Spleen (tissue), 11 donors: ENCODE measurements at regions not wholly inside any gene's neighbourhood (a gene's known extent, or its start where the extent isn't known, plus 50 kb on each side); places are given as distances from the start of the nearest gene placed in this dataset.
A peak's percentile ranks its signal among the peaks of the same experiment; 100 is the strongest.

Source experiments
- DNase-seq: peaks from one replicate; pipeline ENCODE4 v3.0.0-alpha.2; 2020
- H3K27ac ChIP-seq, 8 donors: fragments of 200-600 bp; sonication (generic) in 7 of 8; 1 replicate in 4 of 8; 2 replicates in 4 of 8; pipeline versions ENCODE4 v1.5.0 to v1.8.0; 2016 to 2021; ENCODE audit warnings: inconsistent platforms in 4 of 8, mild to moderate bottlenecking in 4 of 8, moderate library complexity in 1 of 8
- H3K27me3 ChIP-seq, 7 donors: fragments of 200-600 bp; sonication (generic) in 6 of 7; replicated peaks in 1 of 7; 1 replicate in 4 of 7; 2 replicates in 3 of 7; pipeline versions ENCODE4 v1.5.0 to v1.8.0; 2016 to 2021; ENCODE audit warnings: inconsistent platforms in 3 of 7, mild to moderate bottlenecking in 1 of 7
- H3K36me3 ChIP-seq, 6 donors: fragments of 200-600 bp; sonication (generic) in 5 of 6; 1 replicate in 4 of 6; 2 replicates in 2 of 6; pipeline versions ENCODE4 v1.5.0 to v1.8.0; 2016 to 2021; ENCODE audit warnings: inconsistent platforms in 2 of 6
- H3K4me1 ChIP-seq, 6 donors: fragments of 200-600 bp; sonication (generic) in 5 of 6; 1 replicate in 3 of 6; 2 replicates in 3 of 6; pipeline versions ENCODE4 v1.5.0 to v1.8.0; 2016 to 2021; ENCODE audit warnings: inconsistent platforms in 3 of 6
- H3K4me3 ChIP-seq, 8 donors: fragments of 200-600 bp; sonication (generic) in 7 of 8; 1 replicate in 4 of 8; 2 replicates in 4 of 8; pipeline versions ENCODE4 v1.5.0 to v1.8.0; 2016 to 2021; ENCODE audit warnings: inconsistent platforms in 4 of 8, mild to moderate bottlenecking in 4 of 8, moderate library complexity in 2 of 8
- H3K9me3 ChIP-seq, 8 donors: fragments of 200-600 bp; sonication (generic) in 7 of 8; 1 replicate in 4 of 8; 2 replicates in 4 of 8; pipeline versions ENCODE4 v1.5.0 to v1.8.0; 2016 to 2021; ENCODE audit warnings: inconsistent platforms in 4 of 8
- POLR2A ChIP-seq, 3 donors: fragments of 450-650 bp; IDR thresholded peaks; one replicate each; pipeline ENCODE4 v1.5.1; 2017; ENCODE audit warnings: antibody characterized with exemption in 3 of 3, mild to moderate bottlenecking in 1 of 3
- POLR2AphosphoS5 ChIP-seq, 3 donors: sonication (generic); formaldehyde crosslinking; IDR thresholded peaks; one replicate each; pipeline ENCODE4 v1.5.1; 2017; ENCODE audit warnings: antibody characterized with exemption in 3 of 3
- WGBS, 5 donors: extraction: QIAGEN DNeasy Blood & Tissue Kit in 3 of 5; methylation state at CpG; one replicate each; pipeline versions ENCODE4 v1.1.5 to v1.1.7; 2013 to 2018; 5-methylcytosine and 5-hydroxymethylcytosine counted together
- intact Hi-C: fragments of 100-400 bp; cut with DNase I; formaldehyde crosslinking; loops from one replicate; pipeline ENCODE4 v1.15.0; 2023; ENCODE audit warnings: low total_unique reads
- TF ChIP-seq, protein P1 (sequence below), 11 experiments: fragments of 200-600 bp in 7 of 11; fragments of 450-650 bp in 4 of 11; sonication (generic) in 4 of 11; IDR thresholded peaks in 8 of 11; conservative IDR thresholded peaks in 3 of 11; 1 replicate in 7 of 11; 2 replicates in 4 of 11; pipeline versions ENCODE4 v1.4.0 to v1.8.0; 2016 to 2021; ENCODE audit warnings: antibody characterized with exemption in 11 of 11, inconsistent platforms in 4 of 11, mild to moderate bottlenecking in 1 of 11
- donor health status: healthy with polysubstance abuse.
- donor health status: DM: no; HTN: no; CAD: no; lungs with moderate emphysema.
- donor health status: DM: no; HTN: no; CAD: no.
- donor health status: Bipolar disorder and iron deficiency.
- donor health status: healthy.
- donor health status: DM: no; HTN: no; CAD: no.
- donor health status: DM: yes; HTN: yes; CAD: no.

DNA sequence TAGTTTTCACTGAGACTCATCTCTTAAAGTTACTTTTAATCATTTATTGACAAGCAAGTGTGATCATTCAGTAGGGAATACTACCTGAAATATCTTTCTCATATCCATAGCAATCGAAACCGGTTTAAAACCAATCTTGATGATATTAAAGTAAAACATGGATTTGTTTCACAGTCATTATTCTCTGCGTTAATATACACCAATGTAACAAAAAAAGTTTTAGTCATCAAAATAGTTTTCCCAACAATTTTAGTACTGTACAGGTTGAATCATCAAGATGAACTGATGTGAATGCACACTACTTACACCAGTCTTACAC is 137.0 kb upstream of the KRAS start:
- no peaks in the 10 kb centered on the region for H3K36me3 ChIP-seq
- peaks cover 0 to 23% (median 19%) of the 10 kb centered on the region in 6 donors for H3K4me1 ChIP-seq
- no peak overlapping the region for H3K4me3 ChIP-seq
- no peak for DNase-seq
- intact Hi-C loops, result no loop called here
- TF ChIP-seq, protein P1, sequence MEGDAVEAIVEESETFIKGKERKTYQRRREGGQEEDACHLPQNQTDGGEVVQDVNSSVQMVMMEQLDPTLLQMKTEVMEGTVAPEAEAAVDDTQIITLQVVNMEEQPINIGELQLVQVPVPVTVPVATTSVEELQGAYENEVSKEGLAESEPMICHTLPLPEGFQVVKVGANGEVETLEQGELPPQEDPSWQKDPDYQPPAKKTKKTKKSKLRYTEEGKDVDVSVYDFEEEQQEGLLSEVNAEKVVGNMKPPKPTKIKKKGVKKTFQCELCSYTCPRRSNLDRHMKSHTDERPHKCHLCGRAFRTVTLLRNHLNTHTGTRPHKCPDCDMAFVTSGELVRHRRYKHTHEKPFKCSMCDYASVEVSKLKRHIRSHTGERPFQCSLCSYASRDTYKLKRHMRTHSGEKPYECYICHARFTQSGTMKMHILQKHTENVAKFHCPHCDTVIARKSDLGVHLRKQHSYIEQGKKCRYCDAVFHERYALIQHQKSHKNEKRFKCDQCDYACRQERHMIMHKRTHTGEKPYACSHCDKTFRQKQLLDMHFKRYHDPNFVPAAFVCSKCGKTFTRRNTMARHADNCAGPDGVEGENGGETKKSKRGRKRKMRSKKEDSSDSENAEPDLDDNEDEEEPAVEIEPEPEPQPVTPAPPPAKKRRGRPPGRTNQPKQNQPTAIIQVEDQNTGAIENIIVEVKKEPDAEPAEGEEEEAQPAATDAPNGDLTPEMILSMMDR (IDR thresholded peaks at IDR 0.05 in 8 of 11, conservative IDR thresholded peaks at IDR 0.05 in 3 of 11), result peak in 4 of 11 experiments; percentile 2 to 50 (median 45)
- no peak for TF ChIP-seq POLR2AphosphoS5 (IDR thresholded peaks at IDR 0.05)
- TF ChIP-seq POLR2A (IDR thresholded peaks at IDR 0.05), result no peak
- no peaks in the 10 kb centered on the region for H3K27me3 ChIP-seq
- 80 to 94% (median 87%) methylated on average over 3 of the region's 3 CpGs for WGBS, 5 donors
- H3K27ac ChIP-seq, result no peak overlapping the region
- H3K9me3 ChIP-seq, result no peaks in the 10 kb centered on the region

DNA sequence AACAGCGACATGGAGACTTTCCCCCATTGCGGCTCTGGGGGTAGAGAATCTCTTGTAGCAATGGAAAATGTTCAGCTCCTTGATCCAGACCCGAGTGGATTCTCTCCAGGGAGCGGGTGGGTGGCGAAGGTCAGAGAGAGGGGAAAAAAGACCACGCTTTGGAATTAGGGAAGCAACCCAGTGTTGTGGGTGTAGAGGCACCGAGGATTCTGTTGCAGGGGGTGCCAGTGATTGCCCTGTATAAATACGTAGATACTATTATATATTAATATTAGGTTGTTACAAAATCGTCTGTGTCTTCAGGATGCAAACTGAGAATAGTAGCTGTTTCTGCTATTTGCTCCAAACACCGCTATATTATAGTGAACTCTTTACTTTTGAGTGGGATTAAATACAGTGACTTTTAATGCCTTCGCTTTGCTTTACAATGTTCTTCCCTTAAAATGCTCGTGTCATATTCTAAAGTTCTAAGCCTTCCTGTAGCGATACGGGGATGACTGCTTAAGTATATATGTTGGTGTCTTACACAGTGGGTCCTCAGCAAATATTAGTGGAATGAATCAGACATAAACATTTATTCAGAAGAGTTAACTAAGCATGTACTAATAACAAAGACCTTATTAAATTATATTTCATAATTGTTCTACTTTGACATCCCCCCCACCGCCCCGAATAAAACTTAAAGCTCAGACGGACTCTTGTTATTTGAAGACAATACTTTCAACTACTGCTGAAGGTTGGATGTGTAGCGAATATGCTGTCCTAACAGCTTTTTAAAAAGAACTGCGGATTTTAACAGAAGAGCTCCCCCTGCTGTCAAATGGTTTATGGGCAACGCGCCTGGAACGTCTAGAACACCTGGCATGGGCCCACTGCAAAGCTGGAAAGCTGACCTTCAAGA is 136.4 kb upstream of the KRAS start:
- TF ChIP-seq, protein P1 (IDR thresholded peaks at IDR 0.05 in 8 of 11, conservative IDR thresholded peaks at IDR 0.05 in 3 of 11), result peak; percentile 66 to 93 (median 88)
- TF ChIP-seq POLR2AphosphoS5 (IDR thresholded peaks at IDR 0.05) (peak in 1 of 3 donors; percentile 57), POLR2A (IDR thresholded peaks at IDR 0.05) (peak in 1 of 3 donors; percentile 34)
- no peaks in the 10 kb centered on the region for H3K36me3 ChIP-seq
- 3 to 4% (median 3%) methylated on average over 22 of the region's 22 CpGs for WGBS, 5 donors
- peak overlapping the region; percentile 99 to 100 (median 100) for H3K27ac ChIP-seq
- intact Hi-C loops, result no loop called here
- H3K27me3 ChIP-seq, result no peaks in the 10 kb centered on the region
- H3K4me1 ChIP-seq, result peaks cover 0 to 25% (median 21%) of the 10 kb centered on the region in 6 donors
- peak; percentile 84 for DNase-seq
- peak overlapping the region; percentile 27 to 78 (median 54) for H3K4me3 ChIP-seq
- no peaks in the 10 kb centered on the region for H3K9me3 ChIP-seq

DNA sequence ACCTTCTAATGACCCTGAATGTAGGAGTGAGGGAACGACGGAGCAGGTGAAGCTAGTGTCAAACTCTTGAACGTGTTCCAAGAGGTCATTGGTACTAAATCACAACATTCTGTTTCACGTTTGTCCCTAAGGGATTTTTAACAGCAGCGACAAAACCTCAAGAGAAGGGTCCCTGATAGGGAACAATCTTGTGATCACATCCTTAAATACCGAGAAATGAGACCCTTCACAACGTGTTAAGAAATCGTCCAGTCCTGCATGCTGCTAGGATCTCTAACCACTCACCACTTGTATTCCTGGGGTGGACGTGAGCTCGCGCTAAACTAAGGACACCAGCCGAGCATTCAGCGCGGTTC is 134.1 kb upstream of the KRAS start:
- no peak for TF ChIP-seq POLR2A (IDR thresholded peaks at IDR 0.05)
- TF ChIP-seq, protein P1 (IDR thresholded peaks at IDR 0.05 in 8 of 11, conservative IDR thresholded peaks at IDR 0.05 in 3 of 11), result no peak
- no peak for TF ChIP-seq POLR2AphosphoS5 (IDR thresholded peaks at IDR 0.05)
- H3K27me3 ChIP-seq, result no peaks in the 10 kb centered on the region
- peak overlapping the region; percentile 99 to 100 (median 100) for H3K27ac ChIP-seq
- H3K4me1 ChIP-seq, result peaks cover 0 to 25% (median 21%) of the 10 kb centered on the region in 6 donors
- intact Hi-C loops, result no loop called here
- no peaks in the 10 kb centered on the region for H3K36me3 ChIP-seq
- no peak for DNase-seq
- 24 to 39% (median 30%) methylated on average over 14 of the region's 14 CpGs for WGBS, 5 donors
- H3K4me3 ChIP-seq, result peak overlapping the region in 7 of 8 donors; percentile 39 to 78 (median 54)
- no peaks in the 10 kb centered on the region for H3K9me3 ChIP-seq
